ENCODE measurements at regions not wholly inside any gene's neighbourhood (a gene's known extent, or its start where the extent isn't known, plus 50 kb on each side); places are given as distances from the start of the nearest gene placed in this dataset.

DNA sequence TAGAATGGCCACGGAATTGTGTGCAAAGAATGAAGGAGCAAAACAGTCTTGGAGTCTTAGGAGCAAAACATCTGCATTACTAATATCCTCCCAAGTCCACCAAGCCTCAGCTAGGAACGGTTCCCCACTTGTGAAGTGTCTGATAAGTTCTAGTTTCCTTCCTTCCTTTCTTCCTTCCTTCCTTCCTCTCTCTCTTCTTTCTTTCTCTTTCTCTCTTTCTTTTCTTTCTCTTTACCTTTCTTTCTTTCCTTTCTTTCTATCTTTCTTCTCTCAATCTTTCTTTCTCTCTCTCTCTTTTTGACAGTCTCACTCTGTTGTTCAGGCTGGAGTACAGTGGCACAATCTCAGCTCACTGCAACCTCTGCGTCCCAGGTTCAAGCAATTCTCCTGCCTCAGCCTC is 160.8 kb downstream of the FOXL1 start:
- ATAC-seq (ENCODE audit: low read depth) (no peak), DNase-seq (no peak)
- ChIA-PET POLR2A (no interaction called here), CTCF (no interaction called here)
- TF ChIP-seq, protein P1, sequence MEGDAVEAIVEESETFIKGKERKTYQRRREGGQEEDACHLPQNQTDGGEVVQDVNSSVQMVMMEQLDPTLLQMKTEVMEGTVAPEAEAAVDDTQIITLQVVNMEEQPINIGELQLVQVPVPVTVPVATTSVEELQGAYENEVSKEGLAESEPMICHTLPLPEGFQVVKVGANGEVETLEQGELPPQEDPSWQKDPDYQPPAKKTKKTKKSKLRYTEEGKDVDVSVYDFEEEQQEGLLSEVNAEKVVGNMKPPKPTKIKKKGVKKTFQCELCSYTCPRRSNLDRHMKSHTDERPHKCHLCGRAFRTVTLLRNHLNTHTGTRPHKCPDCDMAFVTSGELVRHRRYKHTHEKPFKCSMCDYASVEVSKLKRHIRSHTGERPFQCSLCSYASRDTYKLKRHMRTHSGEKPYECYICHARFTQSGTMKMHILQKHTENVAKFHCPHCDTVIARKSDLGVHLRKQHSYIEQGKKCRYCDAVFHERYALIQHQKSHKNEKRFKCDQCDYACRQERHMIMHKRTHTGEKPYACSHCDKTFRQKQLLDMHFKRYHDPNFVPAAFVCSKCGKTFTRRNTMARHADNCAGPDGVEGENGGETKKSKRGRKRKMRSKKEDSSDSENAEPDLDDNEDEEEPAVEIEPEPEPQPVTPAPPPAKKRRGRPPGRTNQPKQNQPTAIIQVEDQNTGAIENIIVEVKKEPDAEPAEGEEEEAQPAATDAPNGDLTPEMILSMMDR (IDR thresholded peaks at IDR 0.05): no peak
- Mint-ChIP-seq H3K36me3 (ENCODE audit: low read depth) (no peaks in the 10 kb centered on the region), H3K9me3 (no peaks in the 10 kb centered on the region), H3K27ac (no peak overlapping the region), H3K4me1 (no peaks in the 10 kb centered on the region), H3K27me3 (peaks cover 39% of the 10 kb centered on the region), H3K4me3 (no peak overlapping the region)
- intact Hi-C loops (cut with micrococcal nuclease): no loop called here

DNA sequence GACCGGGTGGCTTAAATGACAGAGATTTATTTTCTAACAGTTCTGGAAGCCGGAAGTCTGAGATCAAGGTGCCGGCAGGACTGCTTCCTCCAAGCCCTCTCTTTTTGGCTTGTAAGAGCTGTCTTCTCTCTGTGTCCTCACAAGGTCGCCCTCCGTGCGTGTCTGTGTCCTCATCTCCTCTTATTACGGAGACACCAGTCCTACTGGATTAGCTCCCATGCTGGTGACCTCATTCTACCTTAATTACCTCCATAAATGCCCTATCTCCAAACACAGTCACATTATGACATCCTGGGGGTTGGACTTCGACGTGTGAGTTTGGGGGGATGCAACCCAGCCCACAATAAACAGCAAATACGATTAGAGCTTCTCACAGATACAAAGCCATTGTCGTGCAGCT is 161.5 kb downstream of the FOXL1 start:
- DNase-seq (no peak), ATAC-seq (ENCODE audit: low read depth) (no peak)
- Mint-ChIP-seq H3K27ac (no peak overlapping the region), H3K27me3 (peaks cover 39% of the 10 kb centered on the region), H3K9me3 (no peaks in the 10 kb centered on the region), H3K4me3 (no peak overlapping the region), H3K4me1 (no peaks in the 10 kb centered on the region), H3K36me3 (ENCODE audit: low read depth) (no peaks in the 10 kb centered on the region)
- TF ChIP-seq, protein P1 (IDR thresholded peaks at IDR 0.05): no peak
- CTCF ChIA-PET: no interaction called here
- intact Hi-C loops (cut with micrococcal nuclease): no loop called here
- POLR2A ChIA-PET: no interaction called here

DNA sequence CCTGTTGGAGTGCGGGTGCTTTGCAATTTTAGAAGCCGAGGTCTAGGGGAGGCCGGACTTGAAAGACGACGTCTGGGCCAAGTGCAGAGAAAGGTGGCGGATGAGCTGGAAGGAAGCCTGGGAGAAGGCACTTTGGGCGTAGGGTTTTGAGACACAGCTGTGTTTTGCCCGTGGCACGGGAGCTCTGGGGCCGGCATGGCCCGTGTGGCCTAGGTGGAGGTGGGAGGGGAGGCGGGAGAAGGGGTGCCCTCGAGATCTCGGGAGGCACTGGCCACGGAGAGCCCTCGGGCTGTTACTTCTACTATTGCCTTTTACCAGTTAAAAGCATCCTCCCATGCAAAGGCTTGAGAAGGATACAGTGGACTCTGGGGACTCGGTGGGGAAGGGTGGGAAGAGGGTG is 161.9 kb downstream of the FOXL1 start:
- H3K4me3 Mint-ChIP-seq: no peak overlapping the region

DNA sequence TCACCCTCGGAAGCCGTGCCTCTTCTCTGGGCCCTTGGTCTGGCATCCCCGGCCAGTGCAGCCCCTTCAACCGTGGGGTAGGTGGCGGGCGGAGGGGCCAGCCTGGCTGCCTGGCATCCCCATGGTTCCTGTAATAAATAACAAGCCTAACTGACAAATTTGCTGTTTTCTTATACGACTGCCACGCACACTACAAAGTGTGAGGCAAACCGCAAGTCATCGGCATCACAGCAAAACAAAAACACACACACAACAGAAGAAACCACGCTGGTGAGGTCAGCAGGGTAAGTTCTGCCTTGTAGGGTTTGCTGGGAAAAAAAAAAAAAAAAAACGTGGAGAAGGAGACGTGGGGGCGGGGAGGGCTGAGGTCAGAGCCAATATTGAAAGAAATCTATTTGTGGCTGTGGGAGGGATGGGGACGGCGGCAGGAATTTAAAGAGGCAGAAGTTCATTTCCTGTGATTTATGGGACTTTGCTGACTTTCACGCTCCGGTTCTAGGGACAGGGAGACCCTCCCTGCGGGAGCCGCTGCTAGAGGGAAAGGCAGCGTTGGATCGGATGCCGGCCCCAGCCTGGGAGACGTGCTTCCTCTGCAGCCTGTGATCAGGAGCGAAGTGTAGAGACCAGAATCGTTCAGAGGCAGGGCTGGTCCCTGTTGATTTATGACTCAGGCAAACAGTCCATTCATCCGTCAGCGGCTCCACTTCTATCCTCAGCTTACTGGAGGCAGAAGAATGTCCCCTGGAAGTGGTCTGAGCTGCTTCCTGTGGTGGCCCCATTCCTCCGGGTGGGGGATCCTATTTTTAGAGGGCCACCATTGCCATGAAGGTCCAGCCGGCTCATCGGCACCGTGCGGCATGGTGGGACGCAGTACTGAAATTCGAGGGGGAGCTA is 162.8 kb downstream of the FOXL1 start:
- no peaks in the 10 kb centered on the region for H3K36me3 Mint-ChIP-seq (ENCODE audit: low read depth)
- TF ChIP-seq, protein P1 (IDR thresholded peaks at IDR 0.05): no peak
- no peaks in the 10 kb centered on the region for H3K9me3 Mint-ChIP-seq
- ChIA-PET CTCF (no interaction called here), POLR2A (no interaction called here)
- peaks cover 34% of the 10 kb centered on the region for H3K27me3 Mint-ChIP-seq
- no peaks in the 10 kb centered on the region for H3K4me1 Mint-ChIP-seq
- no peak overlapping the region for H3K4me3 Mint-ChIP-seq
- H3K27ac Mint-ChIP-seq: no peak overlapping the region
- DNase-seq (no peak), ATAC-seq (ENCODE audit: low read depth) (no peak)
- intact Hi-C loops (cut with micrococcal nuclease): no loop called here

More for the DNA sequence above, 161.9 kb downstream of the FOXL1 start:
- no peaks in the 10 kb centered on the region for H3K4me1 Mint-ChIP-seq
- H3K27ac Mint-ChIP-seq: no peak overlapping the region
- no peak for DNase-seq
- peaks cover 37% of the 10 kb centered on the region for H3K27me3 Mint-ChIP-seq
- TF ChIP-seq, protein P1 (IDR thresholded peaks at IDR 0.05): no peak
- ChIA-PET CTCF (no interaction called here), POLR2A (no interaction called here)
- no peaks in the 10 kb centered on the region for H3K36me3 Mint-ChIP-seq (ENCODE audit: low read depth)
- no peaks in the 10 kb centered on the region for H3K9me3 Mint-ChIP-seq
- no peak for ATAC-seq (ENCODE audit: low read depth)
- intact Hi-C loops (cut with micrococcal nuclease): no loop called here

DNA sequence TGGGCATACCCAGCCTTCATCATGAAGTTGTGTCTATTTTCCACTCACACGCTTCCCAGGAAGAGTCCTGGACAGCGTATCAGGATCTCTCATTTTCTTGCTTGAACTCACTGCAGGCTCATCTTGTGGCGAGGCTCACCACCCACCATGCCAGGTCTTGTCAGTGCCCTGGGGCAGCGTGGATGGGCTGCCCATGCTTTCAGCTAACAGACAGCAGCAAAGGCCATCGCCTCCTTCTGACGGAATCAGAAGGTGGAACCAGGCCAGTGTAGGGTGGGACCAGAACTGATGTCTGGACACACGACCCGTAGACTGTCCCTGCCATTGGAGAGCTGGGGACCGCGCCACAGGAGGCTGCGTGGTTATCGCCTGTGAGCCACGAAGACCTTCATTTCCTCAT is 169.4 kb downstream of the FOXL1 start:
- ATAC-seq (ENCODE audit: low read depth) (no peak), DNase-seq (no peak)
- Mint-ChIP-seq H3K36me3 (ENCODE audit: low read depth) (no peaks in the 10 kb centered on the region), H3K9me3 (no peaks in the 10 kb centered on the region), H3K27me3 (peaks cover 5% of the 10 kb centered on the region), H3K4me3 (no peak overlapping the region), H3K27ac (no peak overlapping the region), H3K4me1 (no peaks in the 10 kb centered on the region)
- intact Hi-C loops (cut with micrococcal nuclease): no loop called here
- TF ChIP-seq, protein P1 (IDR thresholded peaks at IDR 0.05): no peak
- ChIA-PET CTCF (no interaction called here), POLR2A (no interaction called here)

Measured in activated B cell treated with CpG ODN at 0.5 μM for 24 hours (primary cell).